Gastroesophageal sphincter (tissue), 3 donors: ENCODE measurements at regions not wholly inside any gene's neighbourhood (a gene's known extent, or its start where the extent isn't known, plus 50 kb on each side); places are given as distances from the start of the nearest gene placed in this dataset.
"Not testable (repeated sequence)": the region's sequence is repeated elsewhere in the genome, so short reads cannot be mapped to it uniquely, and the experiment has no call there.

ENCODE experiments used
- CTCF ChIP-seq, 4 experiments: fragments of 200-600 bp in 2 of 4; fragments of 450-650 bp in 2 of 4; sonication (generic) in 1 of 4; IDR thresholded peaks; one replicate each; pipeline ENCODE4 v1.5.1; 2017 to 2019; ENCODE audit warnings: antibody characterized with exemption in 4 of 4, mild to moderate bottlenecking in 2 of 4, moderate library complexity in 2 of 4
- EP300 ChIP-seq: sonication (generic); formaldehyde crosslinking; IDR thresholded peaks from one replicate; pipeline ENCODE4 v1.6.1; 2017; ENCODE audit warnings: antibody characterized with exemption, mild to moderate bottlenecking
- POLR2A ChIP-seq, 2 donors: fragments of 450-650 bp; IDR thresholded peaks; one replicate each; pipeline ENCODE4 v1.6.1; 2017; ENCODE audit warnings: antibody characterized with exemption in 2 of 2, mild to moderate bottlenecking in 2 of 2, moderate library complexity in 1 of 2
- POLR2AphosphoS5 ChIP-seq: sonication (generic); formaldehyde crosslinking; IDR thresholded peaks from one replicate; pipeline ENCODE4 v1.6.1; 2017; ENCODE audit warnings: antibody characterized with exemption

DNA sequence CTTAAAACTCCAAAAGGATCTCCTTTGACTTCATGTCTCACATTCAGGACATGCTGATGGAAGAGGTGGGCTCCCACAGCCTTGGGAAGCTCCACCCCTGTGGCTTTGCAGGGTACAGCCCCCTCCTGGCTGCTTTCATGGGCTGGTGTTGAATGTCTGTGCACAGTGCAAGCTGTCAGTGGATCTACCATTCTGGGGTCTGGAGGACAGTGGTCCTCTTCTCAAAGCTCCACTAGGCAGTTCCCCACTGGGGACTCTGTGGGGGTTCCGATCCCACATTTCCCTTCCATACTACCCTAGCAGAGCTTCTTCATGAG lies 150.2 kb upstream of the FBXL17 start:
- not testable (repeated sequence) for TF ChIP-seq CTCF (IDR thresholded peaks at IDR 0.05); POLR2AphosphoS5; POLR2A (IDR thresholded peaks at IDR 0.05); EP300
